ENCODE measurements at regions not wholly inside any gene's neighbourhood (a gene's known extent, or its start where the extent isn't known, plus 50 kb on each side); places are given as distances from the start of the nearest gene placed in this dataset.

DNA sequence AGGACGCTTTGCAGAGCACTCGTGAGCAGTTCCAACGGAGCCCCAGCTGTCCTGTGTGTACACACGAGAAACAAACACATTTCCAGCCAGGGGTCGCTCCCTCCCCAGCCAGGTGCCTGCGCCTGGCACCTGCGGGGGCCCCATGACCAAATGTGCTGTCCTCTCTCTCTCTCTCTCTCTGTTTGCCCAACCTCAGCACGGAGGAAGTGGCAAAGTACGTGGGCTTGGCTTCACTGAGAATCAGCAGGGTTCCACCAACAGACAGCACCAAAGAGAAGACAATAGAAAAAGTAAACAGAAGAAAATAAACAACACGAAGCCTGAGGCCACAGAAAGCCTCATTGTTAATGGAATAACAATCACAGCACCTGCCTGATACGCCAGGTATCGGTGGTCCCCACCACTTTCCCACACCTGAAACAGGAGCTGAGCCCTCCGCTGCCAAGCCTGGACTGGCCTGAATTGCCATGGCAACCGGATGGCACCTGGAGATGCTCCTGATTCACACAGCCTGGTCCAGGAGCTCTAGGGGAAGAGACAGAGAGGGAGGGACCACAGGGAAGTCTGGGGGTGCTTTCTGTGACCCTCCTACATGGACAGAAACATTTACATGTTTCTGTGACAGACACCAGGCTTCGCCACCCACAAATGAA is 103.9 kb upstream of the CACNA1A start:
- H3K27me3 ChIP-seq, result peaks cover 0 to 13% (median 0%) of the 10 kb centered on the region in 4 donors
- WGBS, 2 donors, result 33 to 44% methylated on average over 5 to 12 of the region's 15 CpGs
- intact Hi-C loops (cut with DNase I), result no loop called here

GRCh38 chr19:13606156-13606555 is 99.9 kb upstream of the CACNA1A start:
- no peaks in the 10 kb centered on the region for H3K4me1 ChIP-seq
- H3K36me3 ChIP-seq, result no peaks in the 10 kb centered on the region
- intact Hi-C loops (cut with DNase I), result no loop called here
- no peaks in the 10 kb centered on the region for H3K9me3 ChIP-seq
- DNase-seq, result no peak
- no peak overlapping the region for H3K27ac ChIP-seq
- no peak overlapping the region for H3K4me3 ChIP-seq
- 62 to 83% methylated on average over 4 to 13 of the region's 13 CpGs for WGBS, 2 donors
- TF ChIP-seq POLR2A (IDR thresholded peaks at IDR 0.05), result no peak
- TF ChIP-seq, protein P1, sequence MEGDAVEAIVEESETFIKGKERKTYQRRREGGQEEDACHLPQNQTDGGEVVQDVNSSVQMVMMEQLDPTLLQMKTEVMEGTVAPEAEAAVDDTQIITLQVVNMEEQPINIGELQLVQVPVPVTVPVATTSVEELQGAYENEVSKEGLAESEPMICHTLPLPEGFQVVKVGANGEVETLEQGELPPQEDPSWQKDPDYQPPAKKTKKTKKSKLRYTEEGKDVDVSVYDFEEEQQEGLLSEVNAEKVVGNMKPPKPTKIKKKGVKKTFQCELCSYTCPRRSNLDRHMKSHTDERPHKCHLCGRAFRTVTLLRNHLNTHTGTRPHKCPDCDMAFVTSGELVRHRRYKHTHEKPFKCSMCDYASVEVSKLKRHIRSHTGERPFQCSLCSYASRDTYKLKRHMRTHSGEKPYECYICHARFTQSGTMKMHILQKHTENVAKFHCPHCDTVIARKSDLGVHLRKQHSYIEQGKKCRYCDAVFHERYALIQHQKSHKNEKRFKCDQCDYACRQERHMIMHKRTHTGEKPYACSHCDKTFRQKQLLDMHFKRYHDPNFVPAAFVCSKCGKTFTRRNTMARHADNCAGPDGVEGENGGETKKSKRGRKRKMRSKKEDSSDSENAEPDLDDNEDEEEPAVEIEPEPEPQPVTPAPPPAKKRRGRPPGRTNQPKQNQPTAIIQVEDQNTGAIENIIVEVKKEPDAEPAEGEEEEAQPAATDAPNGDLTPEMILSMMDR (IDR thresholded peaks at IDR 0.05), result no peak
- peaks cover 0 to 6% (median 0%) of the 10 kb centered on the region in 4 donors for H3K27me3 ChIP-seq

More for the DNA sequence above, 103.9 kb upstream of the CACNA1A start:
- Histone ChIP-seq H3K36me3 (no peaks in the 10 kb centered on the region), H3K9me3 (no peaks in the 10 kb centered on the region), H3K4me3 (no peak overlapping the region), H3K4me1 (no peaks in the 10 kb centered on the region), H3K27ac (no peak overlapping the region)
- TF ChIP-seq, protein P1 (IDR thresholded peaks at IDR 0.05), result no peak
- no peak for DNase-seq

DNA sequence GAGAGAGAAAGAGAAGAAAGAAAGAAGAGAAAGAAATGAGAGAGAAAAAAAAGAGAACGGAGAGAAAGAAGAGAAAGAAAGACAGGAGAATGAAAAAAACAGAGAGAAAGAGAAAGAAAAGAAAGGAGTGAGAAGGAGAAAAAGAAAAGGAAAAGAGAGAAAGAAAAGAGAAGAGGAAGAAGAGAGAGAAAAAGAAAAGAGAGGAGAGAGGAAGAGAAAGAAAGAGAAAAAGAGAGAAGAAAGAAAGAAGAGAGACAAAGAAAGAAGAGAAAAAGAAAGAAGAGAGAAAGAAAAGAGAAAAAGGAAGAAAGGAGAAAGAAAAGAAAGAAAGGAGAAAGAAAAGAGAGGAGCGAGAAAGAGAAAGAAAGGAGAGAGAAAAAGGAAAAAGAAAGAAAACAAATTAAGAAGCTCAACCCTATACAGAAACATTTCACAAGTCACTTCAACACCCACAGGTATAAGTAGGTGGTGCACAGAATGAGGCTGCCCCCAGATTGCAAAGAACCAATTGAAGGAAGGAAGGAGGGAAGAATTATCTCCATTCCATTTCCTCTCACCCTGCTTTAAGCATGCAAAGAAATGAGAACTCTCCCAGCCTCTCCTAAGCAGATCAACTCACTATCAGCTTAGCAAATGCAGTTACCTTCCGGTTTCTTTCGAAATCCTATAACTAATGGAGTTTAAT is 98.8 kb upstream of the CACNA1A start:
- H3K27me3 ChIP-seq, result peaks cover 0 to 11% (median 0%) of the 10 kb centered on the region in 4 donors
- intact Hi-C loops (cut with DNase I), result loop anchor here (5.0 kb wide), 1 partner anchor 112 kb away; no protein-coding TSS in a partner anchor
- H3K4me1 ChIP-seq, result no peaks in the 10 kb centered on the region
- no peak for DNase-seq
- no peak for TF ChIP-seq POLR2A (IDR thresholded peaks at IDR 0.05)
- TF ChIP-seq, protein P1 (IDR thresholded peaks at IDR 0.05), result no peak
- H3K36me3 ChIP-seq, result no peaks in the 10 kb centered on the region
- no peaks in the 10 kb centered on the region for H3K9me3 ChIP-seq
- no peak overlapping the region for H3K27ac ChIP-seq
- no peak overlapping the region for H3K4me3 ChIP-seq
- WGBS, 2 donors, result 77 to 82% methylated on average over 4 of the region's 4 CpGs

- no peaks in the 10 kb centered on the region for H3K9me3 ChIP-seq
- peaks cover 0 to 17% (median 0%) of the 10 kb centered on the region in 4 donors for H3K27me3 ChIP-seq
- H3K27ac ChIP-seq, result no peak overlapping the region
- no peak overlapping the region for H3K4me3 ChIP-seq
- H3K36me3 ChIP-seq, result no peaks in the 10 kb centered on the region
- 71 to 87% methylated on average over 3 to 6 of the region's 6 CpGs for WGBS, 2 donors
- TF ChIP-seq, protein P1 (IDR thresholded peaks at IDR 0.05), result no peak
- TF ChIP-seq POLR2A (IDR thresholded peaks at IDR 0.05), result no peak
- no peak for DNase-seq
- H3K4me1 ChIP-seq, result no peaks in the 10 kb centered on the region
- intact Hi-C loops (cut with DNase I), result loop anchor here (5.0 kb wide), 1 partner anchor 116 kb away; no protein-coding TSS in a partner anchor
Observed at GRCh38 chr19:13600802-13601201, 94.5 kb upstream of the CACNA1A start.

DNA sequence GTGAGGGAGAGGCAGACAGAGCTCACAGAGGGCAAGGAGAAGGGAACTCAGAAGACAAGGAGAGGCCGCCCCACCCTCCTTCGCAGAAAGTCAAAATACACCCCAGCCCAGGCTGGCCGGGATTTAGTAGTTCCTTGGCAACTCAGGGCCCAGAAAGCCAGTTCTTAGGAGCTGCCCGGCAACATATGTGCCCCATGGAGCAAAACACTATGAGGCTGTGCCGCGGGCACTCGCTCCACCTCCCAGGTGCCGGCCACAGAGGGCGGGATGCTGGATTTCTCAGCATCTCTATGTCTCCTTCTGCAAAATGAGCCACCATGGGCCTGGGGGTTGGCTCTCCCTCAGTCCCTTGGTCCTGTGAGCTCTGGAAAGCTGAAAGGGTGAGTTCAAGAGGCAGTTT is 93.8 kb upstream of the CACNA1A start:
- intact Hi-C loops (cut with DNase I), result loop anchor here (5.0 kb wide), 1 partner anchor 117 kb away; no protein-coding TSS in a partner anchor
- Histone ChIP-seq H3K27me3 (peaks cover 0 to 17% (median 0%) of the 10 kb centered on the region in 4 donors), H3K9me3 (no peaks in the 10 kb centered on the region), H3K27ac (no peak overlapping the region), H3K4me3 (no peak overlapping the region), H3K36me3 (no peaks in the 10 kb centered on the region), H3K4me1 (no peaks in the 10 kb centered on the region)
- TF ChIP-seq POLR2A (IDR thresholded peaks at IDR 0.05), result no peak
- TF ChIP-seq, protein P1 (IDR thresholded peaks at IDR 0.05), result no peak
- 90 to 92% methylated on average over 2 to 9 of the region's 9 CpGs for WGBS, 2 donors
- DNase-seq, result no peak
